HepG2 (cell line): ENCODE measurements at regions not wholly inside any gene's neighbourhood (a gene's known extent, or its start where the extent isn't known, plus 50 kb on each side); places are given as distances from the start of the nearest gene placed in this dataset.

Experiments
- ATAC-seq: fragments of 200-7000 bp; cut with Tn5 transposase; 3 replicates; pipeline ENCODE4 v1.9.1; 2020; ENCODE audit warnings: mild to moderate bottlenecking, moderate library complexity
- BruUV-seq: library from RNA; stranded (reverse); fragments of 400-500 nt; replicated peaks from 2 replicates; lab custom pipeline; 2021; lab: Mats Ljungman, UMichigan
- CTCF ChIA-PET: fragments of 300-600 bp; formaldehyde crosslinking; extraction: SDS; loops from one replicate; lab custom pipeline; 2021; ENCODE audit warnings: low total read pairs, inconsistent platforms, low intra/inter-chr PET ratio; lab: Yijun Ruan, JAX
- POLR2A ChIA-PET: fragments of 350-600 bp; sonication (Branson Sonifier 250); formaldehyde crosslinking; loops from one replicate; lab custom pipeline; 2020; ENCODE audit warnings: antibody characterized with exemption, inconsistent platforms; lab: Yijun Ruan, JAX
- DNase-seq: peaks from one replicate; pipeline ENCODE4 v3.0.0-alpha.2; 2015; ENCODE audit warnings: low spot score
- FAIRE-seq: peaks from 3 replicates; lab custom pipeline; 2011; peaks lifted over from hg19 to GRCh38; lab: Jason Lieb, UNC
- H2AFZ ChIP-seq: one replicate; pipeline ENCODE4 v1.6.1; 2011; ENCODE audit warnings: low read length, inconsistent platforms
- H3K27ac ChIP-seq: fragments of 300-600 bp; 3 replicates; pipeline ENCODE4 v1.8.0; 2011; ENCODE audit warnings: mixed run types, mild to moderate bottlenecking, mixed read lengths, low read length, inconsistent platforms; ENCODE audit not compliant: insufficient read depth; ENCODE audit errors: extremely low read length
- H3K27me3 ChIP-seq, 2 experiments: fragments of 200-600 bp in 1 of 2; 2 replicates in 1 of 2; 3 replicates in 1 of 2; pipeline versions ENCODE4 v1.6.0 to v1.8.0; 2011; ENCODE audit warnings: low read length in 2 of 2, mild to moderate bottlenecking in 2 of 2, moderate library complexity in 2 of 2, inconsistent platforms in 1 of 2; ENCODE audit not compliant: insufficient read depth in 2 of 2, control insufficient read depth in 1 of 2
- H3K36me3 ChIP-seq, 2 experiments: fragments of 200-600 bp in 1 of 2; replicated peaks in 1 of 2; 2 replicates in 1 of 2; 3 replicates in 1 of 2; pipeline versions ENCODE4 v1.5.1 to v1.8.0; 2011; ENCODE audit warnings: low read length in 2 of 2, inconsistent platforms in 1 of 2; ENCODE audit not compliant: insufficient read depth in 2 of 2, control insufficient read depth in 1 of 2
- H3K4me1 ChIP-seq: 2 replicates; pipeline ENCODE4 v1.5.1; 2012; ENCODE audit warnings: low read length, inconsistent platforms; ENCODE audit not compliant: insufficient read depth
- H3K4me2 ChIP-seq: 2 replicates; pipeline ENCODE4 v1.6.0; 2011; ENCODE audit warnings: low read depth, low read length, inconsistent platforms
- H3K4me3 ChIP-seq, 3 experiments: fragments of 200-600 bp in 1 of 3; sonication (generic), shearing (Covaris generic) in 1 of 3; replicated peaks in 1 of 3; 2 replicates each; pipeline ENCODE4 v1.5.1; 2011 to 2016; ENCODE audit warnings: low read length in 3 of 3, inconsistent platforms in 2 of 3, low read depth in 2 of 3, mild to moderate bottlenecking in 2 of 3, control low read depth in 1 of 3, mixed read lengths in 1 of 3; ENCODE audit not compliant: insufficient read depth in 1 of 3
- H3K79me2 ChIP-seq: one replicate; pipeline ENCODE4 v1.6.1; 2011; ENCODE audit warnings: low read length, inconsistent platforms; ENCODE audit not compliant: insufficient read depth
- H3K9ac ChIP-seq: 2 replicates; pipeline ENCODE4 v1.6.0; 2011; ENCODE audit warnings: mild to moderate bottlenecking, low read depth, low read length, inconsistent platforms; ENCODE audit not compliant: insufficient read depth
- H3K9me3 ChIP-seq: 2 replicates; pipeline ENCODE4 v1.5.1; 2012; ENCODE audit warnings: mild to moderate bottlenecking, low read length
- H4K20me1 ChIP-seq: 2 replicates; pipeline ENCODE4 v1.6.0; 2011; ENCODE audit warnings: inconsistent platforms, mild to moderate bottlenecking, low read length, moderate library complexity; ENCODE audit not compliant: insufficient read depth
- AGO2 ChIP-seq: fragments of 200-400 bp; formaldehyde crosslinking; optimal IDR thresholded peaks from 2 replicates; pipeline ENCODE3; 2017; ENCODE audit warnings: mild to moderate bottlenecking, low read depth, low read length, moderate library complexity
- ATAD3A ChIP-seq: sonication (generic); formaldehyde crosslinking; IDR thresholded peaks from 2 replicates; pipeline ENCODE4 v1.4.0; 2020; ENCODE audit warnings: missing genetic modification reagents
- CCAR2 ChIP-seq: fragments of 200-400 bp; formaldehyde crosslinking; optimal IDR thresholded peaks from 2 replicates; pipeline ENCODE3; 2018; ENCODE audit warnings: low read depth, mild to moderate bottlenecking, low read length, moderate library complexity
- FOXJ3 ChIP-seq: sonication (generic); formaldehyde crosslinking; IDR thresholded peaks from 2 replicates; pipeline ENCODE4 v1.4.0; 2020; ENCODE audit warnings: missing genetic modification reagents, mild to moderate bottlenecking, borderline replicate concordance
- FOXK1 ChIP-seq: sonication (generic); formaldehyde crosslinking; IDR thresholded peaks from 2 replicates; pipeline ENCODE4 v1.4.0; 2020; ENCODE audit warnings: low read depth, missing genetic modification reagents, borderline replicate concordance
- HCFC1 ChIP-seq: fragments of 150-350 bp; IDR thresholded peaks from 2 replicates; pipeline ENCODE4 v1.6.1; 2014; ENCODE audit warnings: low read depth, low read length
- HOXA3 ChIP-seq: sonication (generic); formaldehyde crosslinking; IDR thresholded peaks from 2 replicates; pipeline ENCODE4 v1.5.0; 2020; ENCODE audit warnings: missing genetic modification reagents
- JARID2 ChIP-seq: sonication (generic); formaldehyde crosslinking; IDR thresholded peaks from 2 replicates; pipeline ENCODE4 v1.8.1; 2023; ENCODE audit warnings: missing genetic modification reagents, inconsistent platforms; ENCODE audit not compliant: insufficient replicate concordance
- KDM6A ChIP-seq: IDR thresholded peaks from 2 replicates; pipeline ENCODE4 v1.6.1; 2016; ENCODE audit warnings: low read depth
- RELA ChIP-seq: sonication (generic); formaldehyde crosslinking; IDR thresholded peaks from 2 replicates; pipeline ENCODE4 v1.4.0; 2020; ENCODE audit warnings: missing genetic modification reagents
- RXRB ChIP-seq: IDR thresholded peaks from 2 replicates; pipeline ENCODE4 v1.6.1; 2016; ENCODE audit warnings: borderline replicate concordance, missing genetic modification reagents, missing compliant biosample characterization
- ZFP90 ChIP-seq: sonication (generic); formaldehyde crosslinking; IDR thresholded peaks from 2 replicates; pipeline ENCODE4 v1.8.0; 2022; ENCODE audit warnings: missing genetic modification reagents, mild to moderate bottlenecking, inconsistent platforms, borderline replicate concordance
- ZNF180 ChIP-seq: sonication (generic); formaldehyde crosslinking; IDR thresholded peaks from 2 replicates; pipeline ENCODE4 v1.4.0; 2020; ENCODE audit warnings: low read depth, missing genetic modification reagents, borderline replicate concordance
- ZNF317 ChIP-seq: sonication (generic); formaldehyde crosslinking; IDR thresholded peaks from 2 replicates; pipeline ENCODE4 v1.5.0; 2020; ENCODE audit warnings: mild to moderate bottlenecking, missing genetic modification reagents
- WGBS: methylation state at CpG from one replicate; pipeline ENCODE4 v1.1.6; 2017; ENCODE audit warnings: low lambda C conversion rate; 5-methylcytosine and 5-hydroxymethylcytosine counted together
- in situ Hi-C: cut with HindIII; loops from 2 replicates; pipeline ENCODE4 v1.10.0; 2017; ENCODE audit warnings: low pct_unique_long_range_greater_than_20kb; ENCODE audit not compliant: extremely low pct_ligation_motif_present
- intact Hi-C: fragments of 100-400 bp; cut with micrococcal nuclease; formaldehyde crosslinking; loops from one replicate; pipeline ENCODE4 v1.10.0; 2022; ENCODE audit not compliant: unreplicated experiment
- TF ChIP-seq, protein P1 (sequence below): sonication (generic); formaldehyde crosslinking; IDR thresholded peaks from 2 replicates; pipeline ENCODE4 v1.4.0; 2020; ENCODE audit warnings: missing genetic modification reagents
- TF ChIP-seq, protein P2 (sequence below), 2 experiments: IDR thresholded peaks; 2 replicates each; pipeline ENCODE4 v1.6.1; 2011 to 2012; ENCODE audit warnings: low read length in 2 of 2, borderline replicate concordance in 1 of 2, low read depth in 1 of 2, mild to moderate bottlenecking in 1 of 2, moderate library complexity in 1 of 2
- TF ChIP-seq, protein P3 (sequence below): sonication (generic); IDR thresholded peaks from 2 replicates; pipeline ENCODE4 v1.6.1; 2016; ENCODE audit warnings: low read depth, borderline replicate concordance
- TF ChIP-seq, protein P4 (sequence below): sonication (generic); formaldehyde crosslinking; conservative IDR thresholded peaks from 2 replicates; pipeline ENCODE4 v1.8.0; 2022; ENCODE audit warnings: missing genetic modification reagents

DNA sequence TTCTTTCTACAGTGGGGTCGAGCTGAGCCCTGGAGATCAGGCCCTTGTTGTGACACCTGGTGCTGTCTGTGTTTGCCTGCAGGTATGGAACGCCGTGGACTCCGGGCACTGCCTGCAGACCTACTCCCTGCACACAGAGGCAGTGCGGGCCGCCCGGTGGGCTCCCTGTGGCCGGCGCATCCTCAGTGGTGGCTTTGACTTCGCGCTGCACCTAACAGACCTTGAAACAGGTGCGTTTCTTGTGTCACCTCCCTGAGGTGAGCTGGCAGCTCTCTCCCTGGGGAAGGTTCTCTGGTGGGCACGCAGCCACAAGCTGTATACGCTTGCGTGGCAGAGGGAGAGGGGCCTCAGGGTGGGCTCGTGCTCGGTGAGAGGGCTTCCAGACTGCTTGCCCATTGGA is 119.3 kb downstream of the BEGAIN start (continued):
- no peak for TF ChIP-seq RXRB
- no peak for TF ChIP-seq HCFC1
- no peak for TF ChIP-seq ATAD3A (CRISPR knock-in tag)
- no peak for TF ChIP-seq FOXJ3
- TF ChIP-seq AGO2 = no peak
- TF ChIP-seq FOXK1 (CRISPR knock-in tag) = no peak

DNA sequence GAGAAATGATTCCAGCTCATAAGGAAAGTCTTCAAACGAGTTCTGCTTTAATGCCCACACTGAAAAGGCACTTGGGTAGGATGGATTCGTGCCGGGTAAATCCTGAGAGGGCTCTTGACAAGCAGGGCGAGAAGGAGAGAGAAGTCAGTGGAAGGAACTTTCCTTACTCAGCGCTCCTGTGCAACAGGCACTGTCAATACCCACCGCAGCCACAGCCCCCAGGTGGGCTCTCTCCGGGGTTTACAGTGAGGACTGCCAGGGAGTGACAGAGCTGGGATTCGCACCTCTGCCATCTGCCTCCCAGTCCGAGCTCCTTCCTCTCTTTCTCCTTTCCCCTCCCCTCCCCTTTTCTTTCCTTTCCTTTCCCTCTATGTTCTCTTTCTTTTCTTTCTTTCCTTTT is 118.7 kb downstream of the BEGAIN start:
- FAIRE-seq = no peak
- Histone ChIP-seq H3K9me3 (no peaks in the 10 kb centered on the region), H3K4me2 (no peak overlapping the region), H3K4me1 (no peaks in the 10 kb centered on the region), H2AFZ (no peak overlapping the region), H3K27ac (no peak overlapping the region), H3K36me3 (no peaks in the 10 kb centered on the region), H4K20me1 (no peaks in the 10 kb centered on the region), H3K9ac (no peak overlapping the region), H3K4me3 (no peak overlapping the region), H3K79me2 (no peaks in the 10 kb centered on the region), H3K27me3 (0 out of 5 replicates have a peak, but pooled peaks cover 0 to 1% of the 10 kb centered on the region in 2 experiments)
- intact Hi-C loops = no loop called here
- CTCF ChIA-PET = no interaction called here
- no TSS peak for BruUV-seq
- POLR2A ChIA-PET = no interaction called here
- in situ Hi-C loops = no loop called here
- no peak for DNase-seq
- no peak for ATAC-seq
- WGBS = 75% methylated on average over 8 of the region's 9 CpGs
- TF ChIP-seq FOXJ3 (no peak), ZNF317 (CRISPR knock-in tag) (no peak), CCAR2 (no peak), KDM6A (CRISPR knock-in tag) (no peak), JARID2 (CRISPR knock-in tag) (no peak), ZNF180 (CRISPR knock-in tag) (no peak), HOXA3 (CRISPR knock-in tag) (no peak), ZFP90 (no peak), RELA (no peak)
- TF ChIP-seq, protein P1, sequence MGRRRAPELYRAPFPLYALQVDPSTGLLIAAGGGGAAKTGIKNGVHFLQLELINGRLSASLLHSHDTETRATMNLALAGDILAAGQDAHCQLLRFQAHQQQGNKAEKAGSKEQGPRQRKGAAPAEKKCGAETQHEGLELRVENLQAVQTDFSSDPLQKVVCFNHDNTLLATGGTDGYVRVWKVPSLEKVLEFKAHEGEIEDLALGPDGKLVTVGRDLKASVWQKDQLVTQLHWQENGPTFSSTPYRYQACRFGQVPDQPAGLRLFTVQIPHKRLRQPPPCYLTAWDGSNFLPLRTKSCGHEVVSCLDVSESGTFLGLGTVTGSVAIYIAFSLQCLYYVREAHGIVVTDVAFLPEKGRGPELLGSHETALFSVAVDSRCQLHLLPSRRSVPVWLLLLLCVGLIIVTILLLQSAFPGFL (CRISPR knock-in tag) = no peak
- TF ChIP-seq, protein P2, sequence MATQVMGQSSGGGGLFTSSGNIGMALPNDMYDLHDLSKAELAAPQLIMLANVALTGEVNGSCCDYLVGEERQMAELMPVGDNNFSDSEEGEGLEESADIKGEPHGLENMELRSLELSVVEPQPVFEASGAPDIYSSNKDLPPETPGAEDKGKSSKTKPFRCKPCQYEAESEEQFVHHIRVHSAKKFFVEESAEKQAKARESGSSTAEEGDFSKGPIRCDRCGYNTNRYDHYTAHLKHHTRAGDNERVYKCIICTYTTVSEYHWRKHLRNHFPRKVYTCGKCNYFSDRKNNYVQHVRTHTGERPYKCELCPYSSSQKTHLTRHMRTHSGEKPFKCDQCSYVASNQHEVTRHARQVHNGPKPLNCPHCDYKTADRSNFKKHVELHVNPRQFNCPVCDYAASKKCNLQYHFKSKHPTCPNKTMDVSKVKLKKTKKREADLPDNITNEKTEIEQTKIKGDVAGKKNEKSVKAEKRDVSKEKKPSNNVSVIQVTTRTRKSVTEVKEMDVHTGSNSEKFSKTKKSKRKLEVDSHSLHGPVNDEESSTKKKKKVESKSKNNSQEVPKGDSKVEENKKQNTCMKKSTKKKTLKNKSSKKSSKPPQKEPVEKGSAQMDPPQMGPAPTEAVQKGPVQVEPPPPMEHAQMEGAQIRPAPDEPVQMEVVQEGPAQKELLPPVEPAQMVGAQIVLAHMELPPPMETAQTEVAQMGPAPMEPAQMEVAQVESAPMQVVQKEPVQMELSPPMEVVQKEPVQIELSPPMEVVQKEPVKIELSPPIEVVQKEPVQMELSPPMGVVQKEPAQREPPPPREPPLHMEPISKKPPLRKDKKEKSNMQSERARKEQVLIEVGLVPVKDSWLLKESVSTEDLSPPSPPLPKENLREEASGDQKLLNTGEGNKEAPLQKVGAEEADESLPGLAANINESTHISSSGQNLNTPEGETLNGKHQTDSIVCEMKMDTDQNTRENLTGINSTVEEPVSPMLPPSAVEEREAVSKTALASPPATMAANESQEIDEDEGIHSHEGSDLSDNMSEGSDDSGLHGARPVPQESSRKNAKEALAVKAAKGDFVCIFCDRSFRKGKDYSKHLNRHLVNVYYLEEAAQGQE (IDR thresholded peaks at IDR 0.05; ENCODE audit: borderline replicate concordance in 1 of 2, low read depth in 1 of 2, low read length in 2 of 2) = no peak
- TF ChIP-seq, protein P3, sequence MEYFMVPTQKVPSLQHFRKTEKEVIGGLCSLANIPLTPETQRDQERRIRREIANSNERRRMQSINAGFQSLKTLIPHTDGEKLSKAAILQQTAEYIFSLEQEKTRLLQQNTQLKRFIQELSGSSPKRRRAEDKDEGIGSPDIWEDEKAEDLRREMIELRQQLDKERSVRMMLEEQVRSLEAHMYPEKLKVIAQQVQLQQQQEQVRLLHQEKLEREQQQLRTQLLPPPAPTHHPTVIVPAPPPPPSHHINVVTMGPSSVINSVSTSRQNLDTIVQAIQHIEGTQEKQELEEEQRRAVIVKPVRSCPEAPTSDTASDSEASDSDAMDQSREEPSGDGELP = no peak
- TF ChIP-seq, protein P4, sequence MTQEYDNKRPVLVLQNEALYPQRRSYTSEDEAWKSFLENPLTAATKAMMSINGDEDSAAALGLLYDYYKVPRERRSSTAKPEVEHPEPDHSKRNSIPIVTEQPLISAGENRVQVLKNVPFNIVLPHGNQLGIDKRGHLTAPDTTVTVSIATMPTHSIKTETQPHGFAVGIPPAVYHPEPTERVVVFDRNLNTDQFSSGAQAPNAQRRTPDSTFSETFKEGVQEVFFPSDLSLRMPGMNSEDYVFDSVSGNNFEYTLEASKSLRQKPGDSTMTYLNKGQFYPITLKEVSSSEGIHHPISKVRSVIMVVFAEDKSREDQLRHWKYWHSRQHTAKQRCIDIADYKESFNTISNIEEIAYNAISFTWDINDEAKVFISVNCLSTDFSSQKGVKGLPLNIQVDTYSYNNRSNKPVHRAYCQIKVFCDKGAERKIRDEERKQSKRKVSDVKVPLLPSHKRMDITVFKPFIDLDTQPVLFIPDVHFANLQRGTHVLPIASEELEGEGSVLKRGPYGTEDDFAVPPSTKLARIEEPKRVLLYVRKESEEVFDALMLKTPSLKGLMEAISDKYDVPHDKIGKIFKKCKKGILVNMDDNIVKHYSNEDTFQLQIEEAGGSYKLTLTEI = no peak
